PC-3 (cell line): ENCODE measurements at regions not wholly inside any gene's neighbourhood (a gene's known extent, or its start where the extent isn't known, plus 50 kb on each side); places are given as distances from the start of the nearest gene placed in this dataset.
"Not testable (repeated sequence)": the region's sequence is repeated elsewhere in the genome, so short reads cannot be mapped to it uniquely, and the experiment has no call there.

Experiments
- EZH2 ChIP-seq: fragments of 300-600 bp; sonication (generic); IDR thresholded peaks from one replicate; pipeline ENCODE4 v1.6.1; 2017; ENCODE audit warnings: antibody characterized with exemption, mild to moderate bottlenecking, low read length; ENCODE audit not compliant: unreplicated experiment
- EZH2phosphoT487 ChIP-seq: fragments of 300-600 bp; sonication (generic); IDR thresholded peaks from 2 replicates; pipeline ENCODE4 v1.6.1; 2018; ENCODE audit warnings: mild to moderate bottlenecking, antibody characterized with exemption, low read length, borderline replicate concordance

GRCh38 chr21:9031482-9032374 is 1489.7 kb upstream of the TPTE start:
- not testable (repeated sequence) for TF ChIP-seq EZH2phosphoT487, EZH2
